HG02970 (cell line): ENCODE measurements at regions not wholly inside any gene's neighbourhood (a gene's known extent, or its start where the extent isn't known, plus 50 kb on each side); places are given as distances from the start of the nearest gene placed in this dataset.

ENCODE experiments used
- ATAC-seq: cut with Tn5 transposase; IDR thresholded peaks from one replicate; pipeline ENCODE4 v1.9.1; 2021; ENCODE audit warnings: mild to moderate bottlenecking, moderate library complexity, moderate number of reproducible peaks; ENCODE audit not compliant: unreplicated experiment, low FRiP score

- no peak for ATAC-seq
Observed at GRCh38 chr4:123858465-123858864, 461.9 kb downstream of the SPRY1 start.

- no peak for ATAC-seq
Observed at GRCh38 chr4:123862812-123863211, 466.2 kb downstream of the SPRY1 start.

GRCh38 chr4:123866796-123867195, 470.2 kb downstream of the SPRY1 start:
- ATAC-seq, result no peak

GRCh38 chr4:123867910-123868587, 471.5 kb downstream of the SPRY1 start:
- no peak for ATAC-seq

GRCh38 chr4:123869286-123870215, 473.0 kb downstream of the SPRY1 start:
- no peak for ATAC-seq

- no peak for ATAC-seq
Observed at GRCh38 chr4:123870216-123870876, 473.8 kb downstream of the SPRY1 start.

GRCh38 chr4:123871341-123871740, 474.7 kb downstream of the SPRY1 start:
- ATAC-seq, result no peak

- no peak for ATAC-seq
Observed at GRCh38 chr4:123874063-123874462, 477.5 kb downstream of the SPRY1 start.

- no peak for ATAC-seq
Observed at GRCh38 chr4:123876143-123876542, 479.5 kb downstream of the SPRY1 start.

- ATAC-seq, result no peak
Observed at GRCh38 chr4:123876671-123877101, 480.1 kb downstream of the SPRY1 start.

- no peak for ATAC-seq
Observed at GRCh38 chr4:123877551-123877950, 481.0 kb downstream of the SPRY1 start.

GRCh38 chr4:123878976-123879375, 482.4 kb downstream of the SPRY1 start:
- no peak for ATAC-seq

- no peak for ATAC-seq
Observed at GRCh38 chr4:123880631-123881030, 484.0 kb downstream of the SPRY1 start.

GRCh38 chr4:123884922-123885321, 488.3 kb downstream of the SPRY1 start:
- ATAC-seq, result no peak

GRCh38 chr4:123889507-123889906, 492.9 kb downstream of the SPRY1 start:
- ATAC-seq, result no peak

- no peak for ATAC-seq
Observed at GRCh38 chr4:123890889-123891288, 494.3 kb downstream of the SPRY1 start.

GRCh38 chr4:123891881-123892280, 495.3 kb downstream of the SPRY1 start:
- ATAC-seq, result no peak

GRCh38 chr4:123892368-123892976, 495.9 kb downstream of the SPRY1 start:
- ATAC-seq, result no peak

GRCh38 chr4:123893011-123893981, 496.7 kb downstream of the SPRY1 start:
- no peak for ATAC-seq
